HG03442 (cell line): ENCODE measurements at regions not wholly inside any gene's neighbourhood (a gene's known extent, or its start where the extent isn't known, plus 50 kb on each side); places are given as distances from the start of the nearest gene placed in this dataset.

ENCODE experiments used
- ATAC-seq: cut with Tn5 transposase; IDR thresholded peaks from one replicate; pipeline ENCODE4 v1.9.1; 2021; ENCODE audit warnings: mild to moderate bottlenecking, moderate library complexity; ENCODE audit not compliant: unreplicated experiment

- no peak for ATAC-seq
Observed at GRCh38 chr13:90776051-90776748, 571.3 kb upstream of the MIR17HG start.

- ATAC-seq, result no peak
Observed at GRCh38 chr13:90783273-90783672, 564.2 kb upstream of the MIR17HG start.

- ATAC-seq, result no peak
Observed at GRCh38 chr13:90787007-90787406, 560.5 kb upstream of the MIR17HG start.

- ATAC-seq, result no peak
Observed at GRCh38 chr13:90792335-90792734, 555.2 kb upstream of the MIR17HG start.

- ATAC-seq, result no peak
Observed at GRCh38 chr13:90793261-90793820, 554.1 kb upstream of the MIR17HG start.

- ATAC-seq, result no peak
Observed at GRCh38 chr13:90796474-90796873, 551.0 kb upstream of the MIR17HG start.

GRCh38 chr13:90797335-90797734 is 550.2 kb upstream of the MIR17HG start:
- no peak for ATAC-seq

GRCh38 chr13:90798381-90798780 is 549.1 kb upstream of the MIR17HG start:
- ATAC-seq, result no peak

- no peak for ATAC-seq
Observed at GRCh38 chr13:90800082-90800746, 547.3 kb upstream of the MIR17HG start.

- no peak for ATAC-seq
Observed at GRCh38 chr13:90801621-90802020, 545.9 kb upstream of the MIR17HG start.

GRCh38 chr13:90803210-90803609 is 544.3 kb upstream of the MIR17HG start:
- ATAC-seq, result no peak

- ATAC-seq, result no peak
Observed at GRCh38 chr13:90806016-90806615, 541.4 kb upstream of the MIR17HG start.

GRCh38 chr13:90806892-90807291 is 540.6 kb upstream of the MIR17HG start:
- no peak for ATAC-seq

- ATAC-seq, result no peak
Observed at GRCh38 chr13:90808838-90809237, 538.6 kb upstream of the MIR17HG start.

GRCh38 chr13:90824032-90824431 is 523.5 kb upstream of the MIR17HG start:
- no peak for ATAC-seq

- ATAC-seq, result no peak
Observed at GRCh38 chr13:90826688-90827087, 520.8 kb upstream of the MIR17HG start.

- no peak for ATAC-seq
Observed at GRCh38 chr13:90830782-90831181, 516.7 kb upstream of the MIR17HG start.

- ATAC-seq, result no peak
Observed at GRCh38 chr13:90833951-90834350, 513.5 kb upstream of the MIR17HG start.

GRCh38 chr13:90834700-90835099 is 512.8 kb upstream of the MIR17HG start:
- no peak for ATAC-seq

GRCh38 chr13:90835826-90836225 is 511.7 kb upstream of the MIR17HG start:
- ATAC-seq, result no peak

GRCh38 chr13:90838317-90838960 is 509.0 kb upstream of the MIR17HG start:
- no peak for ATAC-seq
